Astrocyte (in vitro differentiated cells and primary cell): ENCODE measurements at regions not wholly inside any gene's neighbourhood (a gene's known extent, or its start where the extent isn't known, plus 50 kb on each side); places are given as distances from the start of the nearest gene placed in this dataset.

ENCODE experiments used
- CTCF ChIP-seq: IDR thresholded peaks from 2 replicates; pipeline ENCODE4 v1.5.1; 2011; ENCODE audit warnings: low read depth, mild to moderate bottlenecking, inconsistent platforms, low read length, moderate library complexity; ENCODE audit not compliant: insufficient read depth
- EZH2 ChIP-seq: IDR thresholded peaks from 2 replicates; pipeline ENCODE4 v1.6.1; 2012; ENCODE audit warnings: mild to moderate bottlenecking, low read length, inconsistent platforms; ENCODE audit not compliant: insufficient read depth

DNA sequence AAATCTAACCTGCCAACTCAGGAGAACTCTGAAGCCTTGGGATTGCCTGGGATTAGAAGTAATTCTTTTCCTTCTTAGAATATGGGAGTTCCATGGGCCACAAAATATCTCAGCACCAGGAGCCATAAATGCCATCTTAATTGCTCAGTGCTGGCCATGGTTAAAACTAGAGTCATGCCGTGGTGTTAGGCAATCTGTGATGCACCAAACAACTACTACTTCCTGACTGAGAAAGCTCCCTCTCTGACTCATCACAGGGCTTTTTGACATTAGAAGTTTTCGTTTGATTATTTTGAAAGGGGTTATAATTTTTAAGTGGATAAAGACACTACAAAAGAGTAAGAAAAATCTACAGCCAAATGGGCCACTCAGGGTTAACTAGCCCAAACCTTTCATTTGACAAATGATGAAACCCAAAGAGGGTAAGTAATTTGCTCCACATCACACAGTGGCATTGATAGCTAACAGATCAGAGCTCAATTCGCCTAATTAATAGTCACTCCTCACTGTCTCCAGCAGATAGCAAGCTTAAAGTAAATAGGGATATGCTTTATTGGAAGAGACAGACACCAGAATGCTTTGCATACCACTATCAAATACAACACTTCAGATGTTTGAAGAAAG is 377.3 kb downstream of the EMP1 start:
- TF ChIP-seq CTCF (no peak), EZH2 (no peak)
